ENCODE measurements at regions not wholly inside any gene's neighbourhood (a gene's known extent, or its start where the extent isn't known, plus 50 kb on each side); places are given as distances from the start of the nearest gene placed in this dataset.

DNA sequence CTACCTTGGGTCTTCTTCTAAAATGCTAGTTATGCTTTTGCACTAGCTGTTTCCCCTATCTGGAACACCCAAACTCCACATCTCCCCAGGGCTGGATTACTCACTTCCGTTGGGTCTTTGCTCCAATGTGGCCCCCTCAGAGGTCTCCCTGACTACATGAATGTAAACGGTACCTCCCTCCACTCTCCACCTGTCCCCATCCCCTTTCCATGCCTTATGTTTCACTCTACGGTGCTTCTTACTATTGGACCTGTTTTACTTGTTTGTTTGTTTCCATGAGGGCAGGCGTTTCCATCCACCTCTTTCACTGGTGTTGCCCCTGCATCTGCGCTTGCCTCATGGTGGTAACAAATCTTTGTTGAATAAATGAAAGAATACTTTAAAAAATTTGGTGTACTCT is 256.4 kb downstream of the SNAPC1 start:
- no peak overlapping the region for H3K4me3 ChIP-seq

DNA sequence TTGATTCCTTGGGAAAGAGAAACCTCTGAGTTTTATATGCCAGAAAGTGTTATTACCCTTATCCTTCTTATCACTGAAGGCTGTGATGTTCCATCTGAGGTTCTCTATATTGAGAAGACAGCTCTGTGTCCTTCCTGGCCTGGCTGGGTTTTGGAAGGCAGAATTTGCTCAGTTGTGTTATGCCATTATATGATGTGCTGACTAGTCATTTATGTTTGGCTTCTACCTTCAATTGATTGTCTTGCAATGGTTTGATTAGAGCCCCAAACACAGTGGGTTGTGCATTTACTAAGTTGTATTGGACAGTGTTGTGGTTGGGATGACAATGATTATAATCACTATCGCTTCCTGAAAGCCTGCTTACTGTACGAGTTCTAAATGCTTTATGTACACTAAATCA is 265.7 kb downstream of the SNAPC1 start:
- TF ChIP-seq, protein P1, sequence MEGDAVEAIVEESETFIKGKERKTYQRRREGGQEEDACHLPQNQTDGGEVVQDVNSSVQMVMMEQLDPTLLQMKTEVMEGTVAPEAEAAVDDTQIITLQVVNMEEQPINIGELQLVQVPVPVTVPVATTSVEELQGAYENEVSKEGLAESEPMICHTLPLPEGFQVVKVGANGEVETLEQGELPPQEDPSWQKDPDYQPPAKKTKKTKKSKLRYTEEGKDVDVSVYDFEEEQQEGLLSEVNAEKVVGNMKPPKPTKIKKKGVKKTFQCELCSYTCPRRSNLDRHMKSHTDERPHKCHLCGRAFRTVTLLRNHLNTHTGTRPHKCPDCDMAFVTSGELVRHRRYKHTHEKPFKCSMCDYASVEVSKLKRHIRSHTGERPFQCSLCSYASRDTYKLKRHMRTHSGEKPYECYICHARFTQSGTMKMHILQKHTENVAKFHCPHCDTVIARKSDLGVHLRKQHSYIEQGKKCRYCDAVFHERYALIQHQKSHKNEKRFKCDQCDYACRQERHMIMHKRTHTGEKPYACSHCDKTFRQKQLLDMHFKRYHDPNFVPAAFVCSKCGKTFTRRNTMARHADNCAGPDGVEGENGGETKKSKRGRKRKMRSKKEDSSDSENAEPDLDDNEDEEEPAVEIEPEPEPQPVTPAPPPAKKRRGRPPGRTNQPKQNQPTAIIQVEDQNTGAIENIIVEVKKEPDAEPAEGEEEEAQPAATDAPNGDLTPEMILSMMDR (IDR thresholded peaks at IDR 0.05): no peak
- Histone ChIP-seq H3K4me3 (no peak overlapping the region), H3K27ac (no peak overlapping the region)
- DNase-seq (ENCODE audit: low spot score): no peak

More for the DNA sequence above, 256.4 kb downstream of the SNAPC1 start:
- no peak overlapping the region for H3K27ac ChIP-seq
- TF ChIP-seq, protein P1 (IDR thresholded peaks at IDR 0.05): no peak
- no peak for DNase-seq (ENCODE audit: low spot score)

GRCh38 chr14:62029569-62029924 is 267.3 kb downstream of the SNAPC1 start:
- Histone ChIP-seq H3K4me3 (no peak overlapping the region), H3K27ac (no peak overlapping the region)
- DNase-seq (ENCODE audit: low spot score): no peak
- TF ChIP-seq, protein P1 (IDR thresholded peaks at IDR 0.05): no peak

GRCh38 chr14:62030387-62030786 is 268.2 kb downstream of the SNAPC1 start:
- no peak for DNase-seq (ENCODE audit: low spot score)
- H3K27ac ChIP-seq: no peak overlapping the region
- no peak overlapping the region for H3K4me3 ChIP-seq
- TF ChIP-seq, protein P1 (IDR thresholded peaks at IDR 0.05): no peak

DNA sequence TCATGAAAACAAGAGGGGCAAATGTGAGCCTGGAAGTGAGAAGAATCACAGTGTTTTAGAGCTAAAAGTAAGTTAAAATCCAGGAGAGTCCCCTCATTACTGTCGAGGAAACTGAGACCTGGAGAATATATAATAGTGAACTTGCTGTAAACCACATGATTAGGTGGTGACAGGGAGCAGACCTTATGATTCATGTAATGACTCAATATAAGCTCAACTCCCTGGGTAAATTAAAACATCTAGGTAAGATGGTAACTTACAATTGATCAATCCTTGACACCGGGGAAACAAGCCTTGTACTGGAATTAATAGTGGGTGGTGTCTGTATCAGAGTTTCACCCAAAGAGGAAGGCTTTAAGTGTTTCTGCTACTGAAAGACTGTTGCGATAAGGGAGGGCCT is 269.3 kb downstream of the SNAPC1 start:
- Histone ChIP-seq H3K4me3 (no peak overlapping the region), H3K27ac (no peak overlapping the region)
- TF ChIP-seq, protein P1 (IDR thresholded peaks at IDR 0.05): no peak
- DNase-seq (ENCODE audit: low spot score): no peak

DNA sequence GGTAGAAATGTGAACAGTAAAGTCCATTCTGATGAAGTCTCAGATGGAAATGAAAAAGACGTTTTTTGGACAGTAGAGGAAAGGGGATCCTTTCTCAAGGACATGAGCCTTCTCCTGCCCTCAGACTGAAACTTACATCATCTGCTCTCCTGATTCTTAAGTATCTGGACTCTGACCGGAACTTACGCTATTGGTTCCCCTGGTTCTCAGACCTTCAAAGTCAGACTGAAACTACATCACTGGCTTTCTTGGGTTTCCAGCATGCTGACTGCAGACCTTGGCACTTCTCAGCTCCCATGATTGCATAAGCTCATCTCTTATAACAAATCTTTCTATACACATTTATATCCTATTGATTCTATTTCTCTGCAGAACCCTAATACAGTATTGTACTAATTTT is 291.0 kb downstream of the SNAPC1 start:
- no peak overlapping the region for H3K27ac ChIP-seq
- TF ChIP-seq, protein P1 (IDR thresholded peaks at IDR 0.05): no peak
- no peak for DNase-seq (ENCODE audit: low spot score)

GRCh38 chr14:62056789-62057188 is 294.6 kb downstream of the SNAPC1 start:
- no peak for DNase-seq (ENCODE audit: low spot score)
- TF ChIP-seq, protein P1 (IDR thresholded peaks at IDR 0.05): no peak
- Histone ChIP-seq H3K4me3 (no peak overlapping the region), H3K27ac (no peak overlapping the region)

More for the DNA sequence above, 291.0 kb downstream of the SNAPC1 start:
- no peak overlapping the region for H3K4me3 ChIP-seq
